RWPE1 (cell line): ENCODE measurements at regions not wholly inside any gene's neighbourhood (a gene's known extent, or its start where the extent isn't known, plus 50 kb on each side); places are given as distances from the start of the nearest gene placed in this dataset.

ENCODE experiments used
- CTCF ChIA-PET: fragments of 350-600 bp; sonication (Branson Sonifier 250); formaldehyde crosslinking; extraction: SDS; loops from one replicate; lab custom pipeline; 2021; lab: Yijun Ruan, JAX
- POLR2A ChIA-PET: fragments of 400-600 bp; formaldehyde crosslinking; extraction: SDS; loops from one replicate; lab custom pipeline; 2020; ENCODE audit warnings: antibody characterized with exemption; ENCODE audit not compliant: low non-redundant PET; lab: Yijun Ruan, JAX
- DNase-seq: peaks from one replicate; pipeline ENCODE4 v3.0.0; 2012; ENCODE audit warnings: low spot score
- H3K27ac ChIP-seq: fragments of 450-650 bp; 2 replicates; pipeline ENCODE4 v1.5.1; 2017
- TF ChIP-seq, protein P1 (sequence below): fragments of 450-650 bp; conservative IDR thresholded peaks from 2 replicates; pipeline ENCODE4 v1.5.1; 2017; ENCODE audit warnings: low read depth, mild to moderate bottlenecking

GRCh38 chr12:115225845-115226244 is 541.9 kb upstream of the TBX3 start:
- ChIA-PET CTCF (interaction anchor here (0.9 kb wide), 1 partner anchor 31 kb away, joined by 3 read pairs; no protein-coding TSS in a partner anchor), POLR2A (no interaction called here)
- DNase-seq = no peak
- no peak overlapping the region for H3K27ac ChIP-seq
- TF ChIP-seq, protein P1, sequence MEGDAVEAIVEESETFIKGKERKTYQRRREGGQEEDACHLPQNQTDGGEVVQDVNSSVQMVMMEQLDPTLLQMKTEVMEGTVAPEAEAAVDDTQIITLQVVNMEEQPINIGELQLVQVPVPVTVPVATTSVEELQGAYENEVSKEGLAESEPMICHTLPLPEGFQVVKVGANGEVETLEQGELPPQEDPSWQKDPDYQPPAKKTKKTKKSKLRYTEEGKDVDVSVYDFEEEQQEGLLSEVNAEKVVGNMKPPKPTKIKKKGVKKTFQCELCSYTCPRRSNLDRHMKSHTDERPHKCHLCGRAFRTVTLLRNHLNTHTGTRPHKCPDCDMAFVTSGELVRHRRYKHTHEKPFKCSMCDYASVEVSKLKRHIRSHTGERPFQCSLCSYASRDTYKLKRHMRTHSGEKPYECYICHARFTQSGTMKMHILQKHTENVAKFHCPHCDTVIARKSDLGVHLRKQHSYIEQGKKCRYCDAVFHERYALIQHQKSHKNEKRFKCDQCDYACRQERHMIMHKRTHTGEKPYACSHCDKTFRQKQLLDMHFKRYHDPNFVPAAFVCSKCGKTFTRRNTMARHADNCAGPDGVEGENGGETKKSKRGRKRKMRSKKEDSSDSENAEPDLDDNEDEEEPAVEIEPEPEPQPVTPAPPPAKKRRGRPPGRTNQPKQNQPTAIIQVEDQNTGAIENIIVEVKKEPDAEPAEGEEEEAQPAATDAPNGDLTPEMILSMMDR = no peak

DNA sequence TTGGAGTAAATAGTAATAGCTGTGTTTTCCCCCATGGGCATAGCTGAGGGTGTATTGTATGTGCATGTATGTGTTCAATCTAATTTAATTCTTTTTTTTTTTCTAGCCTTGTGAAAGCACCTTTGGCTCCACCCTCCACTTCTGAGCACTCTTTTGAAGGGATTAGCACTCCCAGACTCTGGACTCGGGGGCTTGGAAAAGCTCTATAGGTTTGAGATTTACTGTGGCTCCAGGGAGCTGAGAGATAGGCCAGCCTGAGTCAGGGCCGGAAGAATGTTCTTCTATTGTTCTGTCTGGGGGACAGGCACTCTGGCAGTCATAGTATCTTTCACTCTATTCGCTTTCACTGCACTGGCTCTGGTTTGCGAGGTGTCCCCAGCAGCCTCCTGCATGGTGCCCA is 540.0 kb upstream of the TBX3 start:
- DNase-seq = no peak
- POLR2A ChIA-PET = no interaction called here
- TF ChIP-seq, protein P1 = no peak
- H3K27ac ChIP-seq = no peak overlapping the region
- CTCF ChIA-PET = no interaction called here

GRCh38 chr12:115223322-115223721 is 539.3 kb upstream of the TBX3 start:
- CTCF ChIA-PET = no interaction called here
- TF ChIP-seq, protein P1 = no peak
- peak; percentile 13 for DNase-seq
- no peak overlapping the region for H3K27ac ChIP-seq
- POLR2A ChIA-PET = no interaction called here

DNA sequence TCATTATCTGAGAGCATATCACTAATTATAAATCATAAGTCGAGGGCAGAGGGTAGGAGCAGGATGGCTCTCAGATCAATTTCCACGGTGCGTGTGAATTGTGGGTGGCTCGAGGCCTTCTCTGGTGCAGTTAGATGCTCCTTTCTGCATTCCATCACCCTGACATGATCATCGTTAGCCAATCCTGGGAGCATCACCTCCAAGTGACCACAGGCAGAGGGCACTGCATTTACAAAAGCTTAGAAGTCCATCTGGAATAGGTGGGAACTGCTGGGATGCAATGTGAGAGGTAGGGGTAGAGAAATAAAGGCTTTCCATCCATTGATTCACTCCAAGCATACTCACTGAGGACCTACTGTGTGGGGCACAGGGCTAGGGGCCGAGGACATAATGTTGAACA is 538.2 kb upstream of the TBX3 start:
- TF ChIP-seq, protein P1 = no peak
- POLR2A ChIA-PET = no interaction called here
- no peak for DNase-seq
- no peak overlapping the region for H3K27ac ChIP-seq
- CTCF ChIA-PET = interaction anchor here (0.7 kb wide), 1 partner anchor 107 kb away, joined by 4 read pairs; no protein-coding TSS in a partner anchor

DNA sequence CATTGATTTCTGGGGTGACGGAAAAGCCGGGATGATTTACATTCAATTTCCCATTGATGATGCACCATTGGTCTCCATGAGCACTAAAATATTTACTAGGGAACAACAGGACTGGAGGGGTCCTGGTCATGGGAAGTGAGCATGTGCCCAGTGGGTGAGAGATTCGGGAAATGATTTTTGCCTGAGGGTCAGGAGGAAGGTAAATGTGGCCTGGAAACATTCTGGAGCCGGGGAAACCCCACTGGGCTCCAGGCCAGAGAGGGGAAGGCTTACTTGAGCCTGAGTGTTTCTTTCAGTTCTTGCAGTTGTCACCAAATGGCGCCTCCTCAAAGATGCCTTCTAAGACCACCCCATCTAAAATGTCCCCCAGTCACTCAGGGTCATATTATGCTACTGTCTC is 532.3 kb upstream of the TBX3 start:
- POLR2A ChIA-PET = no interaction called here
- no peak for DNase-seq

GRCh38 chr12:115215544-115215943 is 531.6 kb upstream of the TBX3 start:
- TF ChIP-seq, protein P1 = no peak
- H3K27ac ChIP-seq = no peak overlapping the region
- no peak for DNase-seq
- POLR2A ChIA-PET = no interaction called here
- CTCF ChIA-PET = no interaction called here

More for the DNA sequence above, 532.3 kb upstream of the TBX3 start:
- CTCF ChIA-PET = no interaction called here
- H3K27ac ChIP-seq = no peak overlapping the region
- TF ChIP-seq, protein P1 = no peak
